ENCODE measurements at regions not wholly inside any gene's neighbourhood (a gene's known extent, or its start where the extent isn't known, plus 50 kb on each side); places are given as distances from the start of the nearest gene placed in this dataset.

DNA sequence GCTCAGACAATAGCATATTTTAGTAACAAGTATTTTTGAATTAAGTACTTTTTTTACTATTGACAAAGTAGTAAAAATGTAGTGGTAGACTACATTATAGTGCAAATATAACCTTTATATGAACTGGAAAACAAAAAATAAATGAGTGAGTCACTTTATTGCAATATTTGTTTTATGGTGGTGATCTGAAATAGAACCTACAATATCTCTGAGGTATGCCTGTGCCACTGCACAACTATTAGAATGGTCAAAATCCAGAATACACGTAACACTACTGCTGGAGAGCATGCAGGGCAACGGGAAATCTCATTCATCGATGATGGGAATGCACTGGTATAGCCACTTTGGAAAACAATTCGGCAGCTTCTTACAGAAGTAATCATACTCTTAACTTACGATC, 349.0 kb upstream of the NCAM2 start:
- DNase-seq (ENCODE audit: low spot score) = peak; percentile 2

DNA sequence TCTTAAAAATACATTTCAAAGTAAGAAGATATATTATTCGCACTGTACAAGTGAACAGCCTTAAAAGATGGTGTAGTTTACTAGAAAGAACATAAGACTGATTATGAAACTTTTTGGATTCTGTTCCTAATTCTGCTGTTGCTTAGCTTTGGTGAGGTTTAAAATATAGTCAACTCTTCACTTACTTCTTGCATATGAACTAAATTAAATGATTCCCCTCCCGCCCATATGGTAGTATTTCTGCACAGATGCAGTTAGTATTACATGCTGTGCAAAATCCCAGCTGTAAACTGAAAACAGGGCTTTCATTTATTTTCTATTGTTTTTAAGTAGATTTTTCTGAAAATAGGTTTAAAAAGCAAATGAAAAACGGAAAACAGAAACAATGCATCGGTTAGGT, 345.4 kb upstream of the NCAM2 start:
- no peak for DNase-seq (ENCODE audit: low spot score)

DNA sequence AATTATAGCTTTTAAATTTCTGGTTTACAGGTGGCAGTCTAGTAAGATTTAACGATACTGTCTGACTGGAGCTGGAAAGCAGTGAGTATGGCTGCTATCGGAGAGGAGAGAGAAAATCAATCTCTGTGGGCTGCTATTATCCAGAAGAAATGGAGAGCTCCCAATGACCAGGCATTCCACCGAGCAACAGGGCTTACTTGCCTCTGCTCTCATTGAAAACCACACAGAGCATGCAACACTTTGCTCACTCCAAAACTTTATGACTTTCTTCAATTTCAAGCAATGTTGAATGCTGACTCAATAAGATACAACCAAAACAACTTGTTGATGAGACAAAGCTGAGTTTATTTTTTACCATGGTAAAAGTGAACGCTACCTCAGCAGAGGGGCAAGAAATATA, 337.0 kb upstream of the NCAM2 start:
- DNase-seq (ENCODE audit: low spot score) = no peak

DNA sequence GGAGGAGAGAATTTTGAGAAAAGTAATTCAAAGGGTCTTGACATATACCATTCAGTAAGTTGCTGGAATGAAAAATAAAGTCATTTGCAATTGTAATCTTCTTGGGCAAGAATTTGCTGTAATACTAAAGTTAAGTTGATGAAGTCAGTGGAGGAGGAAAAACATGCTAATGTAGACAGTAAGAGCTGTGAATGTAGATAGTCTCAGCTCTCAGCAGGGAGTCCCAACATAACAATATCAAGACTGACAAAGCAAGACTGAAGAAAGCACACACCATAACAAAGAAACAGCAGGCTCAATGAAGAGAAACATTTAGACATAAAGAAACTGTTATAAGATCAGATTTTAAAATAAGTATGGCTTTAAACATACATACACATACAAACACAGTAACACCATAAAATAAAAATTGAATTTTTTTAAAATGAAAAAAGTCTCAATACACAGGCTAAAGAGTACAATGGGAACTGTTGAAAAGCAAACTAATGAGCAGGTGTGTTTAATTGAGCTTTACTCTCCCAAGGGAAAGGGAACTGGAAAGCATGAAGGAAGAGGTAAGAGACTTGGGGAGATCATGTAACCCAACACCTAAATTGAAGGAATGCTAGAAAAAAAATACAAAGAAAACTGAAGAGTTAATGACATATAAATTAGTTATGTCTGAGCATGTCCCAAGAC, 336.3 kb upstream of the NCAM2 start:
- no peak for DNase-seq (ENCODE audit: low spot score)

DNA sequence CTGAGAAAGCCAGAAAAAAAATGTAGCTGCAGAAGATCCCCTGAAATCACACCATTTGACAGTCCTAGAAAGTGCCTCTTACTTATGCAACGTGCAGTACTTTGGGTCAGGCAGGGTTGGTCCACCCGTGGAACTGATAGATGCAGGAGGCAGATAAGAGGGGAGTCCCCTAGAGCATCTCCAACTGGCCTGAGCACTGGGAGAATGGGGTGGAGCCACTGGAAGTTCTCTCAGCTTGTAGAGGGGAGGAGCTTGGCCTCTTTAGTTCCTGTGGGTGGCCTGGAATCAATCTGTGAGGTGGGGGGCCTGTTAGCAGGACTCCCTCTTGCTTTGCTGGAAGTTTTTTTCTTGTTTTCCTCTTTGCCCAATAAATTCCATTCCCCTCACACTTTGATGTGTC, 335.7 kb upstream of the NCAM2 start:
- no peak for DNase-seq (ENCODE audit: low spot score)

DNA sequence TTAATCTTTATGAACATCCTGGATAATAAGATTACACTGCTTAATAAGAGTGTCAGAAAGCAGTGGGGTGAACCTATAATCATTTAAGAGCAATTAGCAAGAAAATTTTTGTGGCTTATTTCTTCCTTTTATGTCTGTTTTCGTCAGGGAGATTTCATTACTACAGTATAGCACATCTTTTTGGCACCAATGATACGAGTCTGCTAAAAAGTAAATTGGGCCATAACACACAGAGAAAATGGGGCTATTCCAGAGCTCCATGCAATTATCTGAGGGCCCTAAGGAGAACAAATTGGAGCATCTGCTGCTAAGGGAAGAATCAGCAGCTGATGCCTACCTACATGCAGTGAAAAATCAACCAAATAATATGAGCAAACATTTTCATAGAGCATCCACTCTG, 330.3 kb upstream of the NCAM2 start:
- DNase-seq (ENCODE audit: low spot score) = no peak

DNA sequence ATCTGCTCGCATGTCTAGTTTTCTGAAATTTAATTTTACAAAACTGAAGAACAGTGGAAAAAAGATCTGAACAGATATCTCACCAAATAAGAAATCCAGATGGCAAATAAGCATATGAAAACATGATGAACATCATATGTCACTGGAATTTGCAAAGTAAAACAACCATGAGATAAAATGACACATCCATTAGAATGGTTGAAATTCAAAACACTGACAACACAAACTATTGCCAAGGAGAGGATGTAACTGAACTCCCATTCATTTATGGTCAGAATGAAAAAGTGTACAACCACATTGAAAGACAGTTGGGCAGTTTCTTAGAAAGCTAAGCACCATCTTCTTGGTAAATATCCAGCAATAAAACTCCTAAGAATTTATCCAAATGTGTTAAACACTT, 312.7 kb upstream of the NCAM2 start:
- no peak for DNase-seq (ENCODE audit: low spot score)

DNA sequence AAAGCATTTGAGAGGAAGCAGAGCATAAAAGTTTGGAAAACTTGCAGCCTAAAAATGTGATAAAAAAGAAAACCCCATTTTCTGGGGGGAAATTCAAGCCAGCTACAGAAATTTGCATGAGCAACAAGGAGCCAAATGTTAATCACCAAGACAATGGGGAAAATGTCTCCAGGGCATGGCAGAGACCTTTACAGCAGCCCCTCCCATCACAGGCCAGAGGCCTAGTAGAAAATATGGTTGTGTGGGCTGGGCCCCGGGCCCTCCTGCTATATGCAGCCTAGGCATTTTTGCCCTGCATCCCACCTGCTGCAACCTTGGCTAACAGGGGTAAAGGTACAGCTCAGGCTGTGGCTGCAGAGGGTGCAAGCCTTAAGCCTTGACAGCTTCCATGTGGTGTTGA, 299.6 kb upstream of the NCAM2 start:
- DNase-seq (ENCODE audit: low spot score) = no peak

DNA sequence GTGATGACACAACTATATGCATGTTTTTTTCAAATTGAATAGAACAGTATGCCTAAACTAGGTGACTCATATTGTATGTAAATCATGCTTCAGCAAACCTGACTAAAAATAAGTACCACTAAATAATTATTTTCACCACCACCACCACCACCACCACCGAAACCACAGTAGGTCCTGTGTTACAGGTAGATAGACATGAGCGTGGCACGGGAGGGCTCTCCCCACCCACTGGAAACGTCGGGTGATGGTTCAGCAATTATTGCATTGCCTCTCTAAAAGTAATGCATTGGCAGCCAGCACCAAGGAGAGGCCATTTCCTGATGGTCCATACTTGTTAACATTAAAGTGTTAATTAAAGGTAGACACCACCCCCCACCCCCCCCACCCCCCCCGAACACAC, 297.0 kb upstream of the NCAM2 start:
- no peak for DNase-seq (ENCODE audit: low spot score)

DNA sequence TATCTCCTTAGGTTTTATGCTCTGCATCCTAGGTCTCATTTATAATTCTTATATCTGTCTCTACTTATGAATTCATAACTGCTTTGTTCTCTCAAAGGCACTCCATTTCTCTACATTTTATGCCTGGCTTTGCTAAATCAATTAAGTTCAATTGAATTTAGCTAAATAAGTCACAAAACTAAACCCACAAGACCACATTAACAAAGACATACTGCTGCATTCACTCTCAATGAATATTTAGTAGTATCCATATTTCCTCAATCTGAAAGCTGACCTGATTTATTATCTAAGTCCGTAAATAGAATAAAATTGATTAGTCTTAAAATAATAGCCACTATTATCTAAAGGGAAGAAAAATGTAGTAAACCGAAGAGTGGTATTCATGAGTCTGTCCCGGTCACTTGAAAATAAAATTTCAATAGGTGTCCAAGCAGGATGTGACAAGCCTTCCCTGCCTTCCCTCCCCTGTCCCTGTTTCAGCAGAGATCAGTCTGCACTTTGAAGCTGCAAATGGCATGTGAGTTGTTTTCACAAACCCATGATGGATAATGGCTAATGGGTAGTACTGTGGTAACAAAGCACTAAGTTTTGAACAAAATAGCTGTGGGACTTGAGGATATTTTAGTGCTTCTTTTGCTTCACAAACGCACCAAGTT, 295.0 kb upstream of the NCAM2 start:
- no peak for DNase-seq (ENCODE audit: low spot score)

DNA sequence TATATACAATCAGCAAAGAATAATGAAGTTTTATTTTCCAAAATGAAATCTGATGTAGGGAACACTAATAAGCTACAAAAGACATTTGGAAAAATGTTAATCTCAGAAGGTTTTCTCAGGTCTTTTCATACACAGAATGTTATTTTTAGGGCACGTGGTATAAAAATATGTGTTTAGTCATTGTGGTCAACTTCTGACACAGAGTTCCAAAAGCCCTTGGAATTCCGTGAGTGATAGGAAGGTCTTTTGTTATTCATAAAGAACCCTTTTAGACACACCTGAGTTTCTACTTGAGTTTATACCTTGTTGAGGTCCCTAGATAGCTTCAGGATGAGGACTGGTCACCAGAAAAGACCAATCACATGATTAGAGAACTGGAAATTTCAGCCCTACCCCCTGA, 277.6 kb upstream of the NCAM2 start:
- DNase-seq (ENCODE audit: low spot score) = no peak

DNA sequence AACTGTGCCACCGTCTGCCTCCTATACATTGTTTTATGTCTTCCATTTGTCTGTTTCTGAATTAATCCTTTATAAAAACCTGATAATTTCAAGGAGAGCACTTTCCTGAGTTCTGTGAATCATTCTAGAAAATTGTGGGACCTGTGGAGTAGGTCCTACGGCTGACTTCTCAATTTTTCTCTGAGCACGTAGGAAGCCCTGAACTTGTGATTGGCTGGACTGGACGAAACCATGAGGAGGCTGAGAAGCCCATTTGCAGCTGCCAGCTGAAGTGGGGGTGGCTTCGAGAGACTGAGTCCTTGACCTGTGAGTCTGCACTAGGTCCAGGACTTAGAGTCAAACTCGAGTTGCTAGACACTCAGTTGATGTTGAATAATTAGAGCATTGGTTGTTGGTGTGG, 277.1 kb upstream of the NCAM2 start:
- DNase-seq (ENCODE audit: low spot score) = no peak

DNA sequence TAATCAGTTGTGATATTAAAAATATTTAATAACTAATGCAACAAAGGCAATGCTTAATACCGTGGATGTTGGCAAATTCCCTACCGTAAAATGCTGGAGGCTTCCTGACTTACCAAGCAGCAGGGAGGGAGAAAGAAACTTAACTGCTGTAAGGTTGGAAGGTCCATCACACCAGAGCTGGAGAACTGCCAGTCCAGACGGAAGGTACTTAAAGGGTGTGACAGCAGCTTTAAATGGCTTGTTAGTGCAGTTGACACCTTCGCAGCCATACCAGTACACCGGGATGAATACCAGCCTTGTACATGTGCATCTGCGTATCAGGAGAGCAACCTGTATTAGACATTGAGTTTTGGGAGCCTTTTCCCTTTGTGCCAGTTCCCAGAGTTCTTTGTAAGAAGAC, 269.5 kb upstream of the NCAM2 start:
- no peak for DNase-seq (ENCODE audit: low spot score)

DNA sequence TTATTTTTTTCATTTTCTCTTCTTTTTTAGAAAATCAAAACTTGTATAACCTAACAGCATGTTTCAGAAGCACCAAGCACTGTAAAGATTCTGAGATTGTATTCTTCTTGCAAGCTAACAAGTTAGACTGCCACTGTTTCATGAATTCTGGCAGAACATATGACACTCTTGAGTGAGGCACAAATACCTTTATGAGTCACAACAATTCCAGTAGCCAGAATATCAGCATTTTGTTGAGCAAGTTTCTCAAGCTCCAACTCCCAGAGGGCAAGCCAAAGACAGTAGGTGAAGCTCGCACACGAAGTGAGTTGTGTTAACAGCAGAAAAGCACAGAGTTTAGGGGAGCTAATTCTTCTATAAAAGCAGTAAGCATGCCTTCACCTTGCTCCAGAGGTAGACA, 268.8 kb upstream of the NCAM2 start:
- no peak for DNase-seq (ENCODE audit: low spot score)

DNA sequence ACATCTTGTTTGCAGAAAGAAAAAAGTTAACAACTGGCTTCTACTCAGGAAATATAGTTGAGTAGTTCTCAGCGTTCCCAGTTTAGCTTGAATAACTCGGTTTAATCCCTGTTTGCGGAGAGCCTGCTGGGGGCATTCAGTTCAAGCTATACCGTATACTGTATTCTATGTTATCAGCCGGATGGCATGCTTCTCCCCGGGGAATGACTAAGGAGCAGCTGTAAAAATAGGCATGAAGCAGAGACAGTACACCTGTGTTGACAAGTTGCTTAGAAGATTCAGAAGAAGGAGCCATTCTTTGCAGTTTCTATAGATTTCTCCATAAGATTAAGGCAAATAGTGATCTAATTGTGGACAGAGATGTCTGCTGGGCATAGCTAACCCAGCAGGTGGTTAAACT, 267.8 kb upstream of the NCAM2 start:
- no peak for DNase-seq (ENCODE audit: low spot score)

DNA sequence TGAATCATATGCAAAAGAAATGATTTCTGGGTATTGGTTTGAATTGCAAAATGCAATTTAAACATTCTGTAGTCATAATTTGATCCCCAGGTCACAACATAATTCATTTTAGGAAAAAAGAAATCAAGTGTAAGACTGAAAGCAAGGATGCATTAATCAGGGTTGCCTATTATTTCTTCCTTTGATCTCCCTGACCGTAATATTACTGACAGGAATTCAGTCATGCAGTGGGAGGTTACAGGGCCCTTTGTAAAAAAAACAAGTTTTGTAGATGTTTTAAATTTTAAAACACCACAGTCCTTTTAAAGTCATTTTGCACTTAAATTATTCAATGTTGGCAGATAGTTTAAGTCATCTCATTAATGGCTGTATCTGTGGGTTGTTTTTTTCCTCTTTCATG, 263.0 kb upstream of the NCAM2 start:
- no peak for DNase-seq (ENCODE audit: low spot score)

DNA sequence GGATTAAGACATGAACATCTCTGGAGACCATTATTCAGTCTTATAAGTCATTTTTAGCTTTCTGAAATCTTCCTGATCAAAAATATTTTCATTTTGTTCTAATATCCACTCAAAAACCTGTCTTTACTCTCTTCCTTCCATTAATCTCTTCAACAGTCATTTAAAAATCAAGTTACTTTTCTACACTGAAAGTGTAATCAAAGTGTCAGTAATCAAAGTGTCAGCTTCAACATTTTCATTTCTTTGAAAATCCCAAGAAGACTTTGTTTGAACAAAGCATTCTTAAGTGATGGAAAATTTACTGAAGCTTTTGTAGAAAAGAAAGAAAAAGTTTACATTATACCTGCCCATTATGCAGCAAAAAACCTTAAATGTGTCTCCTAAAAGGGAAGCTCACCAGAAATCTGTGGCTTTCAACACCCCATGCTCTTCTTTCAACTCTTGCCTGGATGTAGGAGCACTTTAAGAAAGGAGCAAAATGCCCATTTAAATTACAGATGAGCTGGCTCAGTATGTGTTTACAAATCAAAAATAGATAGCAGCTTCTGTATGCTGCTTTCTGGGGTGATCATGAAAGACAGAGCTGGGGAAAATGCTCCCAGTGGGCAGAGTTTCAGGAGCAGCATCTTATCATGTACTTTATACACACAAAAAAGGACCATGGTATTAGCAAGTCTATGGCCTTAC, 260.8 kb upstream of the NCAM2 start:
- no peak for DNase-seq (ENCODE audit: low spot score)

DNA sequence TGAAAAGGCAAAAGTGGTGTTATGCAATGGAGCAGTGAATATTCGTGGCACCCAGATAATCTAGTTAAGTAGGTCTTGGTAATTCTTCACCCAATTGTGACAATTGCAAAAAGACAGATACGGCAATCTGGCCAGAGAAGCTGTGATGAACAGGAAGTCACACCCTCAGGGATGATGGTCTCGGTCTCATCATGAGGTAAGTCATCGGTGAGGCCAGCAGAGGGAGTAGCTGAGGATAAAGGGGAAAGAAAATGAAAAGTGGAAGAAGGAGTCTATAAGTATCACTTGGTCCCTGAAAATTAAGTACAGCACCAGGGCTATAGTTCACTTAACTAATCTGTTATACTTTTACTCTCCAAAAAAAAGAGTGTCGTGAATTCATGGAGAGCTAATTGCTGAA, 258.8 kb upstream of the NCAM2 start:
- no peak for DNase-seq (ENCODE audit: low spot score)

DNA sequence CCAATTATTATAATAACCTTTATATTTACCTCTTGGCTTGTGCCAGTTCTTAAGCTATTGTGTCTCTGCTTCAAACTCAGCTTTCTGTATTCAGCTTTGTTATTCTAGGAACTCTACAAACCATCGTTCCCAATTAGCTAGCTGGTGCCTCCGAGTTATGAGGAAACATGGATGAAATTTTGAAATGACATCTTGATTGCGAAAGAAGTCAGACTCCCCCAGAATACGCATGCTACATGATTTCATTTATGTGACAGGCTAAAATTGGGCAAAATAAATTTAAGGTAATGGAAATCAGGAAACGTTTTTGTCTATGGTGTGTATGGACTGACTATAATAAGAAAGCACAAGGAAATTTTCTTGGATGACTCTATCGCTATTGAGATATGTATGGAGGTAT, 256.8 kb upstream of the NCAM2 start:
- DNase-seq (ENCODE audit: low spot score) = no peak

DNA sequence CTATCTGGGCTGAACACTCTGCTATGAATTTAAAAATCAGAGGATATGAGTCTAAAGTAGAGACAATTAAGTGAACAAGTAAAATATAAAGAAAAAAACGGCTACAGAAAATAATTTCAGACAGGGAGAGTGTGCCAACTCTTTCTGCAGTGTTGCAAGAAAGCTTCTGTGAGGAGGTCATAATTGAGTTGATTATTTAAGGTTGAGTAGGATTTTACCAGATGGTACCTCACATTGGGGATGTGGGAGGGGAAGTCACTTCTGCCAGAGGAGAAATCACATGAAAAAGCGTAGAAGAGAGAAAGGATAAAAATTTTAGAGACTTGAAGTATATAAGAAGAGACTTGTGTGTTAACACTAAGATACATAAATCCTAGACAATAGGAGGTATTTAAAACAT, 238.0 kb upstream of the NCAM2 start:
- no peak for DNase-seq (ENCODE audit: low spot score)

DNA sequence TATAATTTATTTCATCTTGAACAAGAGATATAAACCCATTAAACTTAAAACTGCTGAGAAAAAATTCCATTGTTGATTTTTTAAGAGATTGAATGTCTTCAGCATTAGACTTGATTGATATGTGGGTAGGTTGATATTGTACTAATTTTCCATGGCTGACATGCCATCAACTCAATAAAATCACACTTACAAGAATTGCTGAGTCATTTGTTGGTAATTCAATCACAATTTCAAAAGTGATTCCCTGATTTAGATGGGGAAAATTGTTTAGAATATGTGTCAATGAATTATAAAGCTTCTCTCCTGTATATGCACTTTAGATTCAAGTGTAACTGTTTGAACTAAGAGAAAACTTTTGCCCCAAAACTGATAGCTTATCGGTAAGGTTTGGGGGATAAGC, 223.5 kb upstream of the NCAM2 start:
- DNase-seq (ENCODE audit: low spot score) = no peak

DNA sequence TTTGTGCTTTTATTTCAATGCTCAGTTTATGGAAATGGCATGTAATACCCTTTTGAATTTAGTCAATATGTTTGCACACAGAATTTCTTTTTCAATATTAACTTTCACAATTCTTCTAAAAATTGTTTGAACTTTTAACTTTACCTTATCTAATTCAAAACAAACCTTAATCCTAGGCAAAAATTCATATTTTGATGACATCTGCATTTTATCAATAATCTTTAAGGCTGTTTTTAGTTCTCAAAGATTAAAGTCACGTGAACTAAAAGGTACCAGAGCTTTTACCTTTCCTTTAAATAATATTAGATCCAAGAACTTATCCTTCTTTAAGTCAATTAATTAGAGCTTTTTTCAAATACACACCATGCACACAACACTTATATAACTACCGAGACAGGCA, 218.9 kb upstream of the NCAM2 start:
- DNase-seq (ENCODE audit: low spot score) = no peak

DNA sequence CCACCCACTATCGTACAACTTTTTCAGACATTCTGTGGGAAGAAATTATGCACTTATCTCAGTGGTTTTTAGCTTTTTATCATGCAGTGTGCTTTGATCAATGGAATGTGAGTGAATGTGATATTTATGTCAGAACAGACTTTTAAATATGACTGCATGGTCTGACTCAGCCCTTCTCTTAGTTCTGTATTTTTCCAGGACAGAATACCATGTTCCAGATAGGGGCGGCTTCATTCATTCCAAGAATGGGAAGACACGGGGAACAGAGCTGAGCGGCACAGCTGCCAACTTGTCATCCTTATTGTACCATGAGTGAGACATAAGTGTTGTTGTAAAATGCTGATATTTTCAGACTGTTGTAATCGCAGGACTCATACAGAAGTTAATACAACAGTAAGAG, 214.6 kb upstream of the NCAM2 start:
- no peak for DNase-seq (ENCODE audit: low spot score)

Measured in HuH-7.5 (cell line).